ENCODE measurements at regions not wholly inside any gene's neighbourhood (a gene's known extent, or its start where the extent isn't known, plus 50 kb on each side); places are given as distances from the start of the nearest gene placed in this dataset.

DNA sequence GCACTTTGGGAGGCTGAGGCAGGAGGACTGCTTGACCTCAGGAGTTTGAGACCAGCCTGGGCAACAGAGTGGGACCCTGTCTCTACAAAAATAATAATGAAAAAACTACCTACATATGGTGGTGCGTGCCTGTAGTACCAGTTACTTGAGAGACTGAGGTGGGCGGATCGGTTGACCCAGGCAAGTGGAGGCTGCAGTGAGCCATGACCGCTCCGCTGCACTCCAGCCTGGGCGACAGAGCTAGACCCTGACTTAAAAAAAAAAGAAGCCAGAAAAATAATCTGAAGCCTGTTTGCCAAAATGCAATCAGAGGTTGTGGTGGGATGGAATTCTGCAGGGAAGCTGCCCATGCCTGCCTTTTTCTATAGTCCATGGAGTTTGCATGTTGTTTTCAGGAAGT, 50.4 kb upstream of the GGTA1 start:
- no peak for DNase-seq

DNA sequence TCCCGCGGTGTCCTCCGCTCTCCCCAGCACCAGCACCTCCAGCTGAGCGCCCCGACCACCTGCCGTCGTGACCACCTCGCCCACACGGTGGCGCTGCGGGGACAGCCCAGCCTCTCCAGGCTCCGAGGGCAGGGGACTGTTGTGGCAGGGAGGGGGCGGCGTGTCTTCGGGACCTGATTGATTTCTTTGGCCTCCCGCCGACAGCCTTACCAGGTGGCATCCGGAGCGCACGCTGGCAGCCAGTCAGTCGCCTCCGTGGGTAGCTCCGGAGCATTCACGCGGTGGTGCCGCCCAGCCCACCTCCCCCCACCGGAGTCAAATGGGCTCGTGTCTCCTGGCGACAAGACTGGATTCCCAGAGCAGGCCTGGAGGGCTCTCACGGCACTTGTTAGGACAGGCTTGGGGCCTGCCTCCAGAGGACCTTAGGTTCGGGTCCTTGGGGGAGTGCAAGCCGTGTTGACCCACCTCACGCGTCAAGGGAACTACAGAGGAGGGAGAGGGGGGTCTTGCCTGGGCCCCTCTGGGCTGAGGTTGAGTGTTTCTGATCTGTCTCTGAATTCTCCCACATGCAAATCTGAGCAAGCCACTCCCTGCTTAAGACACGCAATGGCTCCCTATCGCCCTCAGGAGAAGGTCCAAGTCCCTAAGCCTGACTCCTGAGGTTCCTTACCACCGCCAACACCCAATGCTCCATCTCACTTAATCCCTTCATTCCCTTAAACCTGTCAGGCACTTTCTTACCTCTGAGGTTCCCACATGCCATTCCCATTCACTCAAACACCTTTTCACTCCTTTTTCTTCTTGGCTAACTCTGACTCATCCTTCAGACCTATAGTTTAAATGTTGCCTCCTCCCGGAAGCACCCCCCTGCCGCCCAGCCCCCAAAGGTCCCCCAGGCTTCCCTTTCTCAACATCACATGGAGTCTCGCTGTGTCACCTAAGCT, 51.2 kb upstream of the GGTA1 start:
- DNase-seq = peak; percentile 56 to 60

DNA sequence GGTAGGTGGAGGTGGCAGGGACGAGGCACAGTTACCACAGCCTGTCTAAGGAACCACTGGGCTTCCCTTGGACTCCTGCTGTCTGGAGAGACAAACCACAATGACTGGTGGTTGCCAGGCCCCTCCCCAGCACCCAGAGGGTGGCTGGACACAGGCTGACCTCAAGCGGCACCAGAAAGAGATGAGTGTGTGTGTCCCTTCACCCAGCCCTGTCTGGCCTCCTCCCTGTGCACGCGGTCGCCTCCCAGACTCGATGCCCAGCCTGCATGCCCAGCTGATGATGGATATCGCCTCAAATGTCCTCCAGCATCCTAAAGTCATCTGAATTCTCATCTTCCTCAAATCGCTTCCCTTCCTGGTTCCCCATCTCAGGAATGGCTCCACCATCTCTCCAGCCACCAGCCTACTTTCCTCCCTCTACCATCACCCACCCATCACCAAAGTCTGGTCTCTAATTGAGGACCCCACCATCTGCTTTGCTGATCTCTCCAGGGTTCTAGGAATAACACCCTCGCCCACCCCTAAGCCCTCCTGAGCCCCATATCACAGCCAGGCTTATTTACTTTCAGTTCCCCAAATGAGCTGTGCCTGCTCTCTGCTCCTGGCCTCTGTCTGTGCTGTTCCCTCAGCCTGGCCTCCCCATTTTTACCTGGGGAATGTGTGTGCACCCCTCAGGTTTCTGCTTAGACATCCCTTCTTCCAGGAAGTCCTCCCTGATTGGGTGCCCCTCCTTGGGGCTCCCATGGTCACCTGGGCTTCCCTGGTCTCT, 52.5 kb upstream of the GGTA1 start:
- DNase-seq = peak; percentile 11 to 16

DNA sequence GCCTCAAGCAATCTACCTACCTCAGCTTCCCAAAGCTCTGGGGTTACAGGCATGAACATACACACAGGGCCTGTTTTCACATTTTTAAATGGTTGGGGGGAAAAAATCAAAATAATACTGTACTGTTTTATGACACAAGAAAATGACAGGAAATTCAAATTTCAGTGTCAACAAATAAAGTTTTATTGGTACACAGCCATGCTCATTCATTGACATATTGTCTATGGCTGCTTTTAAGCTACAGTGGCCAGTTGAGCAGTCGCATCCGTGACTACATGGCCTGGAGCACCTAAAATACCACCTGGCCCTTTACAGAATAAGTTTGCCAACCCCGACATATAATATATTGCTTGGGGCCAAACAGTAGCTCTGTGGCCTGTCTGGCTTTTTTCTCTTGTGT, 56.4 kb upstream of the GGTA1 start:
- no peak for DNase-seq

DNA sequence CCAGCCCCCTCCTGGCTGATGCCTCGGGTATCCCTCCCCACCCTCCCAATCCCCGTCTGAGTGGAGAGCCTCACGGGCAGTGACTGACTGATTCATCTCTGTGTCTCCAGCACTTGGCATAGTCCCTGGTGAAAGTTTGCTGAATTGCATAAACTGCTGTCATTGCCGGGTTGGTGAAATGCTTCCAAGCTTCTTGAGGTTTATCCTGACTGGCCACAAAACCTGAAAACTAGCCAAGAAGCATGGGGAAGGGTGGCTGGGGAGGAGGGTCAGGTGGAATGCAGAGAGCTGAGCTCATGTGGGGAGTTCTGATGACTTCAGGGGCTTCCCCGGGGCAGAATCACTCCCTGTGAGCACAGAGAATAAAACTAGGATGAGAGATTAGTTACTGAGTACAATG, 56.9 kb upstream of the GGTA1 start:
- peak in 1 of 2 donors; percentile 10 for DNase-seq

DNA sequence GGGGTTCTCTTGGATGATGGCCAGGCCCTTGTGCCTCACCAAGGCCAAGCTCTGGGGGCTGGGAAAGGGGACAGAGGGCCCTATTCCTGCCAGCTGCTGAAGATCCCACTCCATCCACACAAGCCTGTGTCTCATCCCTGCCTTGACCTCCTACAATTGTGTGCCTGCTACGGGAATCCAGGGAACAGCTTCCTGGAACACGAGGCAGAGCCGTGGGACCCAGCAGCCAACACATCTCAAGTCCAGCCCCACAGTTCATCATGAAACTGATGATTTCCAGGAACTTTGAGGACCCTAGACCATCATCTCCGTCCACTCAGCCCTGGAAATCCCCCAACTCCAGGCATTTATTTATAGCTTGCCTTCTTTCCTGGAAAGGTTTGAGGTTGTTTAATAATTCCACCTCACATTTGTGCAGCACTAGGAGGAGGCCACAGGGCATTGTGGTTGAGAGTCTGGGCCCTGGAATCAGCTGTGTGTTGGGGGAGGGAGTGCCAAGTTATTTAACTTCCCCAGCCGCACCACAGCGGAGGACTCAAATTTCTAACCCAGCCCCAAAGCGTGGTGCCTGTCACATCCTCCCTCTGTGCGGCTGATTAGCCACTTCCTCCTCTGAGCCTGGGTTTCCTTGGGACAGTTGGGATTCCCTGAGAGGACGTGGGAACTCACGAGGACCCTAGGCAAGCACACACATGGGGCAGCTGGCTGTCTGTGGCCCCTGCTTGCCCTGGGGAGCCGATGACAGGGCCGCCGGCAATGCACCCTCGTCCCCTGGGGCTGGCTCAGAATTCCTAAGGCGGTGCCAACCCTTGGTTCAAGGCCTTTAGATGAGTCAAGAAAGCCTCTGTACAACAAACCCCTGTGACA, 58.2 kb upstream of the GGTA1 start:
- DNase-seq = peak; percentile 91 to 94

DNA sequence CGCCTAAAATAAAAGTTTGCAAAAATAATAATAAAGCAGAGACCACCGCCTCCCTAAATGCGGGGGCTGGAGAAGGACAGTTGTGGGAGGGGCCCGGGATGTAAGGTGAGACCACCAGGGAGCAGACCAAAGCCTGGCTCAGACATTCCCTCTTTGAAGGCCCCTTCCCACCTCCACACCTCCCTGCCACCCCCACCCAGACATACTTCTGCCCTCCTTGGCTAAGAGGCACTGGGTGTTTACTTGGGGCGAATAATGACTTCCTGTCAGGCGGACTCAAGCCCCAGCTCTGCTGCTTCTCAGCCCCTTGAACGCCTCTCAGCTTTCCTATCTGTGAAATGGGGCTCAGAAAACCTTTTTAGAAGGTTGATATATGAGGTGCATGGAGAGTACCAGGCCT, 58.8 kb upstream of the GGTA1 start:
- DNase-seq = peak; percentile 10 to 28

DNA sequence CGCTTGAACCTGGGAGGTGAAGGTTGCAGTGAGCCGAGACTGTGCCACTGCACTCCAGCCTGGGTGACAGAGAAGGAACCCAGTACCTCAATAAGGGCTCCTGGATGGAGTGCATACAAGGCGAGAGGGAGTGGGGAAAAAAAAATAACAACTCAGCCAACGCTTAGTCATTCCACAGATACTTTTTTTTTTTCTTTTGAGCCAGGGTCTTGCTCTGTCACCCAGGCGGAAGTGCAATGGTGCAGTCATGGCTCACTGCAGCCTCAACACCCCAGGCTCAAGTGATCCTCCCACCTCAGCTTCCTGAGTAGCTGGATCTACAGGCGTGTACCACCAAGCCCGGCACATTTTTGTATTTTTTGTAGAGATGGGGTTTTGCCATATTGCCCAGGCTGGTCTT, 59.5 kb upstream of the GGTA1 start:
- peak; percentile 68 to 75 for DNase-seq

DNA sequence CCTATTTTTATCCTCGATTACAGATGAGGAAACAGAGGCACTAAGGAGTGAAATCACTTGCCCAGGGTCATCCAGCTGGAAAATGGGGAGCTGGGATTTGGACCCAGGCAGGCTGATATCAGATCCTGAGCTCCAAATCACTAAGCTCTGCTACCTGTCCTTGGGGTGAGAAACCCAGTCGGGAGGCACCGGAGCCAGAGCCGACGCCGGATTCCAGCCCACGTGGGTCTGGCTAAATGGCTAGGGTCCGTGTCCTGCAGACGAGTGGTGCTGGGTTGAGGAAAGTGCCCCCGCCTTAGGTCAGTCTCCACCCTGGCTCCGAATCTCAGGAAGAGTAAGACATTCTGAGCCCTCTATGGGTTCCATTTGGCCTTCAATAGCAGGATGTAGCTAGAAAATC, 61.3 kb upstream of the GGTA1 start:
- no peak for DNase-seq

DNA sequence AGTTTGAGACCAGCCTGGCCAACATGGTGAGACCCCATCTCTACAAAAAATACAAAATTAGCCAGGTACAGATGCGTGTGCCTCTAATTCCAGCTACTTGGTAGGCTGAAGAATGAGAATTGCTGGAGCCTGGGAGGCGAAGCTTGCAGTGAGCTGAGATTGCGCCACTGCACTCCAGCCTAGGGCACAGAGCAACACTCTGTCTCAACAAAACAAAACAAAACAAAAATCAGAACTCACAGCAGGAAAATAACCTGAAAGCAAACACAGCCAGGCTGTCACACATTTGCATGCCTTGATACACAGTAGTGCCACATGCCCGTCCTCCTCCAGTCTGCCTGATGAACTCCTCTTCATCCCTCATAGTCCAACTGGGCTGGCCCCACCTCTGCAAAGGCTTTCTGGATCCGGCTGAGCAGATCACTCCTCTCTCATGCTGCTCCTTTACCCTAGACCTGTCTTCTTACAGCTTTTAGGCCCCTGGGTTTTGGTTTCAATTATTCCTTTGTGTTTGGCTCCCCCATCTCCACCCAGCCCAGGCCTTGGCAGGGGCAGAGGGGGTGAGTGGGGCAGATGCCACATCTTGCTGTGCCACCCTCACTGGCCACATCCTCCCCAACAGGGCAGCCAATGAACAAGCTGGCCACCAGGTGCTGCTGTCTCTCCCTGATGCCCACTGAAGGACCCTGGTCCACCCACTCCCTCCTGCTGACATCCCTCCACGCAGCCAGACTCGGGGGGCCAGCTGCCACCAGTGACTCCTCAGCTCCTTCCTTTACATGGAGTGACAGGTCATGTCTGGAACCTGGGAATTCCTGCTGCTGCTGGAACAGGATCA, 62.0 kb upstream of the GGTA1 start:
- no peak for DNase-seq

DNA sequence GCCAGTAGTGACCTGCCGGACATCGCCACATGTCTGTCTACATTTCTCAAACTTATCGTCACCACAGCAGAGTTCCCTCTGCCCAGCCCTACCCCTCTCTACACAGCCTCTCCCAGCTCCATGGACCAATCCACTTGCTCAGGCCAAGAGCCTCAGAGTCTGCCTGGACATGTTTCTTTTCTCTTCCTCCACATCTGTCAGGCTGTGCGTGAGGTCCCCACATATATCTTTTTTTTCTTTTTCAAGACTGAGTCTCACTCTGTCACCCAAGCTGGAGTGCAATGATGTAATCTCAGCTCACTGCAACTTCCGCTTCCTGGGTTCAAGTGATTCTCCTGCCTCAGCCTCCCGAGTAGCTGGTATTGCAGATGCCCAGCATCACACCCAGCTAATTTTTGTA, 62.7 kb upstream of the GGTA1 start:
- DNase-seq = peak; percentile 28 to 38

DNA sequence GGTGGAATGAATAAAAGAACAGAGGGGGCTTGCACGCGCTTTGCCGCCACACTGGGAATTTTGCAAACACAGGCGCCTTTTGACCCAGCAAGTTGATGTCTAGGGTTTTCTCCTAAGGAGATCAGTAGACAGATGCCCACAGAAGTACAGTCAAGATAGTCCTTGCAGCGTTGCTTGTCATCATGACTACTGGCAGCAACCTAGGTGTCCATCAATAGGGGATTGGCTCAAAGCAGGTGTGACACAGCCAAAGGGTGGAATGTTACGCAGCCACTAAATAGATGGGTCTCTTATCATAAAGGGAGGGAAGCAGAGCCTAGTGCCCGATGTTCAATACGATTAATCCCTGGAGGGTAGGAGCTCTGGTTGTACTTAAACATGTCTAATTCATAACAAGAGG, 63.8 kb upstream of the GGTA1 start:
- DNase-seq = no peak

DNA sequence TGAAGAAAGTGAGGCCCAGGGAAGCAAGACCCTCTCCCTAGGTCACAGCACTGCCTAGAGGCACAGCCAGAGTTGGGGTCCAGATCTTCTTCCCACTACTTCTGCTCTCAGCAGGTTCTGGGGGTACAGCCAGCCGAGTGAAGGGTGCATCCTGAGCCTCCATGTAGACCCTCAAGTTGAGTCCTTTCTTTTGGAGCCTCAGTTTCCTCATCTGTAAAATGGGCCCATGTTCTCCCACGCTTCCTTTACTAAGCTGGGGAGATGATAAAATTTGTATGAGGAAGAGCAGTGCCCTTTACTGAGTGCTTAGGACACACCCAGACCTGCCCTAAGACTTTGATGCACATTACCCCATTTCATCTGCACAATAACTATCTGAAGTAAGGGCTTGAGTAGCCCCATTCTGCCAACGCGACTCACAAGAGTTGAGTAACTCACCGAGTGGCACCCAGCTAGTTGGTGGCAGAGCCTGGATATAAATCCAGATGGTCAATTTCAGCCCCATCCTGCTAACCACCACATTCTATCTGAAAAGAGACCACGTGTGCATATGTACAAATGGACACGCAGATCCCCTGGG, 64.3 kb upstream of the GGTA1 start:
- no peak for DNase-seq

DNA sequence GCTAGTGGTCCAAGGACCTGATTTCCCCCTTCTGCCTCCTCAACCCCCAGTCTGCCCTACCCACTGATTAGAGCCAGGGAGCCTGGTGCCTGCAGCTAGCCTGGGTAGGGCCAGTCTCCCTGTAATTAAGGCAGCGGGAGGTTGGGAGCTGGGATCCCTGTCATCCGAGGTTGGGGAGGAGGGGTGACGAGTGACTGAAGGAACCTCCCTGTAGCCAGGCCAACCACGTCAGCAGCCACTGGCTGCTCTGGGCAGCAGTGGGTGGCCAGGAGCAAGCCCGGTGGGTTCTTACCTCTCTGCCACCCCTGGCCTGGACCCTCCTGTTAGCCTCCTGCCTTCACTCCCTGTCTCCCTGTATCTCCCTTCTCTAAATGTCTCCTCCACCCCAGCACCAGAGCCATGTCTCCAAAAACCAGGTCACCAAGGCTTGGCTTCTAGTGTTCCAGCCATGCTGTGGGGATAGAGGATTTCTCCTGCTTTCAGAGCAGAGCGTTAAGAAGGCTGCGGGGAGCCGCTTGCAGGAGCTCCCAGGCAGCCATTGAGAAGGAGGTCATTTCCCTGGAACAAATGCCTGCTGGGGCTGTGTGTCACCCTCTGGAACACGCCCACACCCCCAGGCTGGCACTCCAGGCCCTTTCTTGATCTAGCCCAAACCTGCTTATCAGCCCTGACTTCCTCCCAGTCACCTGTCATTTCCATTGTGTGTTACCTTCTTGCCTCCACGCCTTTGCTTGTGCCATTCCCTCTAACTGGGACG, 65.0 kb upstream of the GGTA1 start:
- no peak for DNase-seq

DNA sequence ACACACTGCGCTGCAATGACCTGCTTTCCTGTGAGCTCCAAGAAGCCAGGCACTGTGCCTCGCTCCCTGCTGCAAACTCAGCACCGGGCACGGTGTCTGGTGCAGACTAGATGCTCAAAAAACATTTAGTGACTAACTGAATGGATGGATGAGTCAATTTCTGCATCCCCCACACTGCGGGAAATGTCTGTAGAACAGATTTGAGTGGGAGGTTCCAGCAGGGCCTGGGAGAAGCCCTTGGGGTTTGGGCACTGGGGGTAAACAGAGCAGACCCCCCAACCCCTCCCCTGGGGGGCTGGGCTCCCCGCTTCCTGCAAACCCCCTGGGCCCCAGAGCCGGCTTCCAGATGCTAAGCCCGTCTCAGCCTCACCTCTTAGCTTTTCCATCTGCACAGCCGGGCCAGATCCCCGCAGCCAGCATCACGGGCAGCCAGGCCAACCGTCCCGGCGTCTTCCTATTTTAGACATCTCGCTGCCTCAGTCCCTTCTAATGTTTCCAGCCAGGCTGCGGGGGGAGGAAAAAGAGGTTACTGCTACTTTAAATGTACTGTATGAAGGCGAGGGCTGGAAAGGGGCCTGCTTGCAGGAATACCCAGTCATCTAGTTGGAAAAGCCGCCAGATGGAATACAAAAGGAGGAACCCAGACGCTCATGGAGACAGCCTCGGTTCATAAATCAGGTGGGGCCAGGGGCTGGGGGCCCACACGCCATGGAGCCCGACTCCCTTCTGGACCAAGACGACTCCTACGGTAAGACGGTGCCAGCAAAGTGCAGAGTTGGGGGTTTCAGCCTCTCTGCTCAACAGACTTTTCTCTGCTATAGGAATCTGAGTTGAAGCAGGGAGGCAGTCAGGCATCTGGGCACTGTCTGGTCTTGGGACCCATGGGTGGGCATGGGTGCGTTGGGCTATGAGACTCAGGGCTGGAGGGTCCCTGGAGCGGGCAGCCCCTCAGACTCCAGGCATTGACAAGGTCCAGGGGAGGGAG, 67.1 kb upstream of the GGTA1 start:
- DNase-seq = no peak

DNA sequence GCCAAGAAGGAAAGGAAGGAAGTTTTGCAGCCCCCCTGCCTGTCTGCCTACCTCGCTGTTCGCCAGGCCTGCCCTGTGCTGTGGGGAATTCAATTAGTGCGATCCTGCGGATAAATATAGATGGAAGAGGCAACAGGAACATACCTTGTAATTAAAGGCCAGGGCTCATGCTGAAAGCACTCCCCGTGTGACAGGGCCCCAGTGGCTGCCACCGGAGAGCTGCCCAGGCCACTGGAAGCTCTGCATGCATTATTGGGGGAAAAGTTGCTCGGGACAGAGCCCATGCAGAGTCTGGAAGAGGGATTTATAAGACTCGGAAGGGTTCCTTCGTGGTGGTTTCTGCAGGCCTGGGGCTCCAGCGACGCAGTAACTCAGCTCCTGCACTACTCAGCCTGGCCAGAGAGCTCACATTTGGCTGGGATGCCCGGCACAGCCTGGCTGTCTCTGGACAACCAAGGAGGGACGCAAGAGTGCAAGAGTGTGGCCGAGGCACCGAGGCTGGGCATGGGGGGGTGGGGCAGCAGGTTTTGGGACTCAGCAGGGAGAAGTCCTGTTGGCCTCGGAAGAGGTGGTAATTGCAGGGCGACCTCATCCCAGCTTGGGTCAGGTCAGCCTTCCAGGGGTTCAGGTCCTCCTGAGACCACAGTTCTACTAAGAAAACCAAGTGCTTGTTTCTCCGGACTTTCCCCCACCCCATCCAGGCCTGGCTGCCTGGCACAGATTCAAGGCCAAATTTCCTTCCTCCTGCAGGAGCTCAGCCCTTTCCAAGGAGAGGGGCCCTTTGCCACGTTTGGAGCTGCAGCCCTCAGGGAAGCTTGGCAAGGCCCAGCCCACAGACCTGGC, 68.1 kb upstream of the GGTA1 start:
- no peak for DNase-seq

DNA sequence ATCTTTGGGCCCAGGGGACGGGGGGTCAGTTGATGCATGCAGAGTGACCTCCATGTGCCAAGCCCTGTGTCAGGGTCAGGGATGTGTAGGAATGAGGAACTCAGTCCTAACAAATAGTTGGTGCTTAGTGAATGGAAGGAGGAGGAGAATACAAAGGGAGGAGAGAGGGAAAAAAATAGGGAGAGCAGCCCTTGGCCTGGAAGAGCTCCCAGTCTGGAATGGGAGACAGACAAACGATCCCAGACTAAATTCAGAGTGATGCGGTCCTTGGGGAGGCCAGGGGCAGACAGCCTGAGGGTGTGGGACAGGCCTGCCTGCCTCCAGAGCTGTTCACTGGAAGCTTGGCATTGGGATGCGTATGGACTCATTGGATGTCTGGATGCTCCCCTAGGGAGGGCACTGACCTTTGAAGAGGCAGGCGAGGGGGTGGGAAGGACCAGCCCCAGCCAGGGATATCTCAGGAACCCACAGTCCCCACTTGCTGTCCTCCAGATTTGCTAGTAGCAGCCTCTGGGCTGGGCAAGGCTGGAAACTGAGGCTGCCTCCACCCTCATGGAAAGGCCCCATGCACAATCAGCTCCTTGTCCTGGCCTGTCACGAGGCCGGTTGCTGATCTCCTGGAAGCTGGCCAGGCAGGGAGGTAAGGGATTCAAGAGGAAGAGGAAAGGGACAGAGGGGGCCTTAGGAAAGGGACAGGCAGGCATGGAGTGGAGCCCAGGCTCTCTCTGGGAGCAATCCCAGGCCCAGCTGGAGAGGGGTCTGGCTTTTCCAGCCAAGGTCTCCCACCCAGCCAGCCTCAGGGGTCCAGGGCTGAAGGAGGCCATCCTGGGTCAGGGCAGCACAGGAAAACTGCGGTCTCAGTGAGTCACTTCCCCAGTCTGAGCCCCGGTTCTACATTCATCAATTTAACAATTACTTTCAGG, 69.0 kb upstream of the GGTA1 start:
- no peak for DNase-seq

Data from inflammatory macrophage (primary cell).